Endothelial cell of umbilical vein (primary cell): ENCODE measurements at regions not wholly inside any gene's neighbourhood (a gene's known extent, or its start where the extent isn't known, plus 50 kb on each side); places are given as distances from the start of the nearest gene placed in this dataset.
"Not testable (repeated sequence)": the region's sequence is repeated elsewhere in the genome, so short reads cannot be mapped to it uniquely, and the experiment has no call there.

Experiments
- BruUV-seq: library from RNA; stranded (reverse); fragments of 400-500 nt; replicated peaks from 2 replicates; lab custom pipeline; 2021; lab: Mats Ljungman, UMichigan
- CTCF ChIA-PET: fragments of 300-600, 350-600 bp; sonication (Branson Sonifier 250); formaldehyde crosslinking; loops from one replicate; lab custom pipeline; 2021; ENCODE audit warnings: antibody characterized with exemption, inconsistent platforms; lab: Charles Lee
- POLR2A ChIA-PET: fragments of 300-600, 350-600 bp; sonication (Branson Sonifier 250); formaldehyde crosslinking; loops from one replicate; lab custom pipeline; 2021; ENCODE audit warnings: antibody characterized with exemption, inconsistent platforms; lab: Charles Lee
- DNase-seq: peaks from one replicate; pipeline ENCODE4 v3.0.0-alpha.2; 2011; ENCODE audit warnings: low read depth, low spot score
- FAIRE-seq: peaks from 2 replicates; lab custom pipeline; 2011; peaks lifted over from hg19 to GRCh38; lab: Jason Lieb, UNC
- H2AFZ ChIP-seq: 2 replicates; pipeline ENCODE4 v1.6.0; 2012; ENCODE audit warnings: low read depth, low read length, control low read depth, inconsistent platforms
- H3K27ac ChIP-seq: 2 replicates; pipeline ENCODE4 v1.5.1; 2011; ENCODE audit warnings: low read depth, mild to moderate bottlenecking, control low read depth, low read length, moderate library complexity; ENCODE audit not compliant: insufficient read depth
- H3K27me3 ChIP-seq, 2 experiments: 2 replicates each; pipeline versions ENCODE4 v1.6.0 to v1.6.1; 2011; ENCODE audit warnings: low read length in 2 of 2, mixed read lengths in 1 of 2; ENCODE audit not compliant: control insufficient read depth in 2 of 2, insufficient read depth in 2 of 2
- H3K36me3 ChIP-seq, 2 experiments: 2 replicates in 1 of 2; 3 replicates in 1 of 2; pipeline ENCODE4 v1.5.1; 2011; ENCODE audit warnings: low read length in 2 of 2, mild to moderate bottlenecking in 1 of 2, moderate library complexity in 1 of 2; ENCODE audit not compliant: control insufficient read depth in 2 of 2, insufficient read depth in 2 of 2; ENCODE audit errors: extremely low read depth in 1 of 2
- H3K4me1 ChIP-seq: 3 replicates; pipeline ENCODE4 v1.5.1; 2011; ENCODE audit warnings: mild to moderate bottlenecking, low read length; ENCODE audit not compliant: control insufficient read depth, insufficient read depth; ENCODE audit errors: extremely low read depth
- H3K4me2 ChIP-seq: 2 replicates; pipeline ENCODE4 v1.6.1; 2011; ENCODE audit warnings: low read length, control low read depth, mixed read lengths; ENCODE audit not compliant: insufficient read depth
- H3K4me3 ChIP-seq, 3 experiments: fragments of 200-600 bp in 1 of 3; sonication (generic), shearing (Covaris generic) in 1 of 3; replicated peaks in 1 of 3; 2 replicates each; pipeline ENCODE4 v1.5.1; 2011 to 2016; ENCODE audit warnings: control low read depth in 3 of 3, low read length in 3 of 3, mild to moderate bottlenecking in 2 of 3, inconsistent platforms in 1 of 3, low read depth in 1 of 3, moderate library complexity in 1 of 3; ENCODE audit not compliant: insufficient read depth in 1 of 3
- H3K79me2 ChIP-seq: 2 replicates; pipeline ENCODE4 v1.6.0; 2012; ENCODE audit warnings: low read length, inconsistent platforms; ENCODE audit not compliant: control insufficient read depth, insufficient read depth
- H3K9ac ChIP-seq: replicated peaks from 2 replicates; pipeline ENCODE3; 2011; ENCODE audit warnings: low read length, control low read depth; ENCODE audit not compliant: insufficient read depth; ENCODE audit errors: extremely low read depth
- H3K9me1 ChIP-seq: replicated peaks from 3 replicates; pipeline ENCODE4 v1.6.0; 2011; ENCODE audit warnings: mild to moderate bottlenecking, low read length; ENCODE audit not compliant: control insufficient read depth, insufficient read depth; ENCODE audit errors: extremely low read depth
- H3K9me3 ChIP-seq: replicated peaks from 2 replicates; pipeline ENCODE4 v1.5.1; 2012; ENCODE audit warnings: low read length, inconsistent platforms; ENCODE audit not compliant: control insufficient read depth, insufficient read depth
- H4K20me1 ChIP-seq: replicated peaks from 2 replicates; pipeline ENCODE3; 2011; ENCODE audit warnings: mild to moderate bottlenecking, low read length; ENCODE audit not compliant: control insufficient read depth, insufficient read depth; ENCODE audit errors: extremely low read depth
- dilution Hi-C: fragments of 300-500 bp; cut with MboI; formaldehyde crosslinking; loops from one replicate; pipeline ENCODE4 v1.15.0; 2019; ENCODE audit warnings: low sequenced_read_pairs; ENCODE audit not compliant: extremely low pct_ligation_motif_present
- intact Hi-C: fragments of 100-400 bp; cut with micrococcal nuclease; formaldehyde crosslinking; loops from one replicate; pipeline ENCODE4 v1.10.0; 2022

- FAIRE-seq, H2AFZ ChIP-seq, intact Hi-C loops, dilution Hi-C loops, H3K4me3 ChIP-seq, H4K20me1 ChIP-seq, H3K9me1 ChIP-seq, H3K27me3 ChIP-seq, H3K27ac ChIP-seq, H3K4me2 ChIP-seq, BruUV-seq, H3K4me1 ChIP-seq, POLR2A ChIA-PET, CTCF ChIA-PET, H3K9ac ChIP-seq, H3K36me3 ChIP-seq, H3K79me2 ChIP-seq, H3K9me3 ChIP-seq, DNase-seq: not testable (repeated sequence)
Observed at GRCh38 chr15:20105011-20105990, 436.3 kb downstream of the GOLGA6L6 start.

- FAIRE-seq, H3K4me2 ChIP-seq, H2AFZ ChIP-seq, H3K27ac ChIP-seq, BruUV-seq, H4K20me1 ChIP-seq, POLR2A ChIA-PET, H3K36me3 ChIP-seq, H3K9me3 ChIP-seq, H3K27me3 ChIP-seq, H3K9ac ChIP-seq, intact Hi-C loops, dilution Hi-C loops, H3K9me1 ChIP-seq, H3K4me1 ChIP-seq, DNase-seq, H3K4me3 ChIP-seq, CTCF ChIA-PET, H3K79me2 ChIP-seq: not testable (repeated sequence)
Observed at GRCh38 chr15:20104551-20104950, 437.0 kb downstream of the GOLGA6L6 start.

DNA sequence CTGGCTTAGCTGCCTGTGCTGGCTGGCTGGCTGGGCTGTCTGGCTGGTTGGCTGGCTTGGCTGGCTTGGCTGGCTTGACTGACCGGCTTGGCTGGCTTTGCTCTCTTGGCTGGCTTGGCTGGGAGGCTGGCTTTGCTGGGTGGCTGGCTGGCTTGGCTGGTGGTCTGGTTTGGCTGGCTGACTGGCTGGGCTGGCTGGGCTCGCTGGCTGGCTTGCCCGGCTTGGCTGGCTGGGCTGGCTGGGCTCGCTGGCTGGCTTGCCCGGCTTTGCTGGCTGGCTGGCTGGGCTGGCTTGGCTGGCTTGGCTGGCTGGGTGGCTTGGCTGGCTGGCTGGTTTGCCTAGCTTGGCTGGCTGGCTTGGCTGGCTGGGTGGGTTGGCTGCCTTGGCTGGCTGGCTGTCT lies 438.7 kb downstream of the GOLGA6L6 start:
- intact Hi-C loops, H3K9ac ChIP-seq, DNase-seq, H3K79me2 ChIP-seq, FAIRE-seq, CTCF ChIA-PET, H3K4me3 ChIP-seq, H2AFZ ChIP-seq, POLR2A ChIA-PET, H3K27me3 ChIP-seq, H3K36me3 ChIP-seq, H3K4me1 ChIP-seq, H3K9me1 ChIP-seq, H4K20me1 ChIP-seq, dilution Hi-C loops, H3K9me3 ChIP-seq, H3K4me2 ChIP-seq, BruUV-seq, H3K27ac ChIP-seq: not testable (repeated sequence)

DNA sequence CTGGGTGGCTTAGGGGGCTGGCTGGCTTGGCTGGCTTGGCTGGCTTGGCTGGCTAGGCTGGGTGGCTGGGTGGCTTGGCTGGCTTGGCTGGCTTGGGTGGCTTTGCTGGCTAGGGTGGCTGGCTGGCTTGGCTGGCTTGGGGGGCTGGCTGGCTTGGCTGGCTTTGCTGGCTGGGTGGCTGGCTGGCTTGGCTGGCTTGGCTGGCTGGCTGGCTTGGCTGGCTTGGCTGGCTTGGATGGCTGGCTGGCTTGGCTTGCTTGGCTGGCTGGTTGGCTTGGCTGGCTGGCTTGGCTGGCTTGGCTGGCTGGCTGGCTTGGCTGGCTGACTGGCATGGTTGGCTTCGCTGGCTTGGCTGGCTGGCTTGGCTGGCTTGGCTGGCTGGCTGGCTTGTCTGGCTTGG lies 439.4 kb downstream of the GOLGA6L6 start:
- H3K27ac ChIP-seq, H4K20me1 ChIP-seq, H3K36me3 ChIP-seq, H3K27me3 ChIP-seq, BruUV-seq, H3K4me3 ChIP-seq, H3K9ac ChIP-seq, H3K4me1 ChIP-seq, dilution Hi-C loops, CTCF ChIA-PET, DNase-seq, H3K9me1 ChIP-seq, H3K79me2 ChIP-seq, H3K9me3 ChIP-seq, H2AFZ ChIP-seq, FAIRE-seq, POLR2A ChIA-PET, intact Hi-C loops, H3K4me2 ChIP-seq: not testable (repeated sequence)
